ENCODE measurements at regions not wholly inside any gene's neighbourhood (a gene's known extent, or its start where the extent isn't known, plus 50 kb on each side); places are given as distances from the start of the nearest gene placed in this dataset.
"Not testable (repeated sequence)": the region's sequence is repeated elsewhere in the genome, so short reads cannot be mapped to it uniquely, and the experiment has no call there.

GRCh38 chrX:130550351-130550750 lies 148.6 kb downstream of the RBMX2 start:
- no peak for DNase-seq (ENCODE audit: low read depth in 1 of 2, low spot score in 1 of 2)

GRCh38 chrX:130552444-130553073 lies 150.8 kb downstream of the RBMX2 start:
- no peak for DNase-seq (ENCODE audit: low read depth in 1 of 2, low spot score in 1 of 2)

DNA sequence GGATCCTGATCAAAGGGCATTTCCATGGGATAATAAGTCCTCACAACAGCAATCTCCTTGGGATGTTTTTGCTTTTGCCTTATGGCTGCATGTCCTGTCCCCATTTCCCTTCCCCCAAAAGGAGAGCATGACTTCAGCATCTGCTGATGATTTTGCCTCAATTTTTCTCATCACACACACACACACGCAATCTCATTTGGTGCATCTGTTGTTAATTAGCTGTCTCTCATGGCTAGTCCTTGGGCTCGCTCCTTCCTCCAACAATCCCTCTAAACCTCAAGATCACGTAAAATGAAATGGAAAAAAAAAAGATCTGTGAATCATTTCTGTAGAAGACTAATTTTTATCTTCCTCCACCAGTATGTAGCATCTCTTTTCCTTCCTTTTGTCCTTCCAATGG lies 153.6 kb downstream of the RBMX2 start:
- no peak for DNase-seq (ENCODE audit: low read depth in 1 of 2, low spot score in 1 of 2)

GRCh38 chrX:130555757-130556156 lies 154.0 kb downstream of the RBMX2 start:
- no peak for DNase-seq (ENCODE audit: low read depth in 1 of 2, low spot score in 1 of 2)

GRCh38 chrX:130556951-130557350 lies 155.2 kb downstream of the RBMX2 start:
- DNase-seq (ENCODE audit: low read depth in 1 of 2, low spot score in 1 of 2) = no peak

GRCh38 chrX:130560544-130560943 lies 158.8 kb downstream of the RBMX2 start:
- DNase-seq (ENCODE audit: low read depth in 1 of 2, low spot score in 1 of 2) = no peak

- no peak for DNase-seq (ENCODE audit: low read depth in 1 of 2, low spot score in 1 of 2)
Measured at GRCh38 chrX:130561930-130562329, 160.1 kb downstream of the RBMX2 start.

GRCh38 chrX:130563476-130563875 lies 161.7 kb downstream of the RBMX2 start:
- no peak for DNase-seq (ENCODE audit: low read depth in 1 of 2, low spot score in 1 of 2)

DNA sequence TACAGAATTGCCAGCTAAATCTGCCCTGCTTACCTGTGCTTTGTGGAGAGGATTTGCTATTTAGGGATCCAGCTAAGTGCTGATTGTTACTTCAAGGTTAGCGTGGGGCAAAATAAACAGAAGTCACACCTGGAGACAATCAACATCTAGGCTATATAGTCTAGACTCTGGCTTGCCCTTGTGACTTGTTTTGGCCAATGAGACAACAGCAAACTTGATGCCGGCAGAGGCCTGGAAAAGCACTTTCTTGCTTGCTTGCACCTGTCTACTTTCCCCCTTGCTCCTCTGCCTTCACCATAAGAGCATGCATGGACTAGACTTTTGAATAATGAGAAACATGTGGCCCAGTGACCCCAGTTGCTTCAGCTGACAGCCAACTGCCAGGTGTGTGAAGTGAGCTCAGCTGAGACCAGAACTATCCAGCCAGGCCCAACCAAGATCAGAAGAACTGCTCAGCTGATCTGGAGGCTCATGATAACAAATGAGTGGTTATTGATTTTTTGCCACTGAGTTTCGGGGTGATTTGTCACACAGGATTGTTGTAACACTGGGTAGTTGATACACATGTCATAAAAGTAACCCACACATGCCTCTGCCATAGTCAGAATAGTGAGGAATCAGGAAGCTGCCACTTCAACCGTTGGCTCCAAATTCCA lies 164.4 kb downstream of the RBMX2 start:
- DNase-seq (ENCODE audit: low read depth in 1 of 2, low spot score in 1 of 2) = no peak

- DNase-seq (ENCODE audit: low read depth in 1 of 2, low spot score in 1 of 2) = not testable (repeated sequence)
Measured at GRCh38 chrX:130573030-130573429, 171.2 kb downstream of the RBMX2 start.
